ENCODE measurements at regions not wholly inside any gene's neighbourhood (a gene's known extent, or its start where the extent isn't known, plus 50 kb on each side); places are given as distances from the start of the nearest gene placed in this dataset.

- no peak for DNase-seq
Observed at GRCh38 chr2:23323198-23323916, 61.6 kb upstream of the KLHL29 start.

GRCh38 chr2:23323917-23324680 is 60.9 kb upstream of the KLHL29 start:
- no peak for DNase-seq

GRCh38 chr2:23326330-23326729 is 58.6 kb upstream of the KLHL29 start:
- DNase-seq: no peak

- DNase-seq: no peak
Observed at GRCh38 chr2:23327416-23327815, 57.6 kb upstream of the KLHL29 start.

GRCh38 chr2:23327887-23328286 is 57.1 kb upstream of the KLHL29 start:
- no peak for DNase-seq

GRCh38 chr2:23330214-23330613 is 54.8 kb upstream of the KLHL29 start:
- DNase-seq: peak; percentile 14
